ENCODE measurements at regions not wholly inside any gene's neighbourhood (a gene's known extent, or its start where the extent isn't known, plus 50 kb on each side); places are given as distances from the start of the nearest gene placed in this dataset.

GRCh38 chr4:36775544-36775943 lies 469.0 kb upstream of the NWD2 start:
- no peak for TF ChIP-seq CTCF (IDR thresholded peaks at IDR 0.05; ENCODE audit: poor library complexity)
- no peak for TF ChIP-seq EZH2 (IDR thresholded peaks at IDR 0.05; ENCODE audit: borderline replicate concordance)

Data from hepatocyte (in vitro differentiated cells).